ENCODE measurements at regions not wholly inside any gene's neighbourhood (a gene's known extent, or its start where the extent isn't known, plus 50 kb on each side); places are given as distances from the start of the nearest gene placed in this dataset.
"Not testable (repeated sequence)": the region's sequence is repeated elsewhere in the genome, so short reads cannot be mapped to it uniquely, and the experiment has no call there.

DNA sequence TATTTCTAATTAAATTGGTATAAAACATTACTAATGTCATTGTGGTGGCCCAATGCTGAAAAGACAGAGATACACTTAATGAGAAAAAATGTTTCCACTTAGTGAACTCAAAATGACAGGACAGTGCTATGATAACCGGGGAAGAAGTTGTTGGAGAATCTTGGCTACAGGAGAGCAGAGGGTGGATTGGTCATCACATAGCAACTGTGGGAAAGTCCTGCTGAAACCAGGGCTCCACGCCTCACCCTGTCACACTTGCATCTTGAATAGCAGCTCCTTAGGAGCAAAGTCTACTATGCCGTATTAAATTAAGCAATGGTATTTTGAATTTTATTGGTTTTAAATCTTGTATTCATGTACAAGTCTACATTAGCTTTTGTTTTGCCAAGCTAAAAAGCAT is 225.5 kb downstream of the KLF6 start:
- TF ChIP-seq Cebpa-rat (IDR thresholded peaks at IDR 0.05): no peak

DNA sequence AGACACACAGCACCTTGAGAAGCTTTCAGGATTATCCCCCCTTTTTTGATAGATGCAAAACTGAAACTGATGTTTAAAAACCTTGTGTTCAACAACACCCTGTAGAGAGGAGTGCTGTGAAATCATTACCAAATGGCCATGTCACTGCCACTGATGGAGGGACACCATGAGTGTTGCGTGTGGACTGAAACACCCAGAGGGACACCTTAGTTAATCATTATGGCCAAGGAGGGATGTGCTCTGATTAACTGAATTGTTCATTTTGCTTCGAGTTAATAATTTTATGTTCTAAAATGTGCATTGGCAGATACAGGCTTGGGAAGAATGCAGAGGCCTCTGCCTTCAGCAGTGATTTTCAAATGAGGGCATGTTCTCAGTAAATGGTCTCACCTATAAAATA is 226.0 kb downstream of the KLF6 start:
- H3K4me3 ChIP-seq: no peak overlapping the region
- peaks cover 16% of the 10 kb centered on the region for H3K4me1 ChIP-seq
- H3K36me3 ChIP-seq: no peaks in the 10 kb centered on the region
- no peak overlapping the region for H3K9ac ChIP-seq
- no peak overlapping the region for H3K27ac ChIP-seq
- TF ChIP-seq Cebpa-rat (IDR thresholded peaks at IDR 0.05): no peak
- no peaks in the 10 kb centered on the region; the same call in 1 of the 2 replicates for H3K9me3 ChIP-seq
- no peak overlapping the region for H3K4me2 ChIP-seq
- no peaks in the 10 kb centered on the region for H3K27me3 ChIP-seq
- no peaks in the 10 kb centered on the region for H4K20me1 ChIP-seq

More for the DNA sequence above, 225.5 kb downstream of the KLF6 start:
- H3K4me2 ChIP-seq: no peak overlapping the region
- no peaks in the 10 kb centered on the region for H3K36me3 ChIP-seq
- H3K4me3 ChIP-seq: no peak overlapping the region
- H3K27me3 ChIP-seq: no peaks in the 10 kb centered on the region
- no peaks in the 10 kb centered on the region for H4K20me1 ChIP-seq
- H3K27ac ChIP-seq: no peak overlapping the region
- peaks cover 10% of the 10 kb centered on the region for H3K4me1 ChIP-seq
- H3K9ac ChIP-seq: no peak overlapping the region
- H3K9me3 ChIP-seq: no peaks in the 10 kb centered on the region; the same call in 1 of the 2 replicates

DNA sequence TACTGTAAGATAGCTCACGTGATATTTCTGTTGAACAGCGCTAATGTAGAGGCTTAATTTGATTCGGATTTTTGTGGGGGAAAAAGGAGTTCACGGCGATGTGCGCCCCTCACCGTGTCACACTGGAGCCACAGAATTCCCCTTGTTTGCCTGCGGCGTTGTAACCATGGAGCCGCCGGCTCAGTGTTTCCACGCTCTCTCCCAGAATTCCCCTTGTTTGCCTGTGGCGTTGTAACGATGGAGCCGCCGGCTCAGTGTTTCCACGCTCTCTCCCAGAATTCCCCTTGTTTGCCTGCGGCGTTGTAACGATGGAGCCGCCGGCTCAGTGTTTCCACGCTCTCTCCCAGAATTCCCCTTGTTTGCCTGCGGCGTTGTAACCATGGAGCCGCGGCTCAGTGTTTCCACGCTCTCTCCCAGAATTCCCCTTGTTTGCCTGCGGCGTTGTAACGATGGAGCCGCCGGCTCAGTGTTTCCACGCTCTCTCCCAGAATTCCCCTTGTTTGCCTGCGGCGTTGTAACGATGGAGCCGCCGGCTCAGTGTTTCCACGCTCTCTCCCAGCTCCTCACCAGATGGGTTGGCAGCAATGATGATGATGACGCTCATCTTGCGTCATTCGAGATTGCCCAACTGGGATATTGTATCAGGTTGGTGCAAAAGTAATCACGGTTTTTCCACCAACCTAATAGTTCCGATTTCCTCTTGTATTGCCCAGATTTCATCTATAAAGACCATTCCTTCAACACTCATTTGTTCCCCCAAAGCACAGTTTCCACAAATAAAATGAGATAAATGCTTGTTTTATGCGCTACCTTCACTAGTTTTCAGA is 228.6 kb downstream of the KLF6 start:
- H3K4me3 ChIP-seq, H3K36me3 ChIP-seq, H3K9ac ChIP-seq, H4K20me1 ChIP-seq, H3K27me3 ChIP-seq, H3K9me3 ChIP-seq, H3K27ac ChIP-seq, H3K4me2 ChIP-seq: not testable (repeated sequence)
- H3K4me1 ChIP-seq: peaks cover 40% of the 10 kb centered on the region

DNA sequence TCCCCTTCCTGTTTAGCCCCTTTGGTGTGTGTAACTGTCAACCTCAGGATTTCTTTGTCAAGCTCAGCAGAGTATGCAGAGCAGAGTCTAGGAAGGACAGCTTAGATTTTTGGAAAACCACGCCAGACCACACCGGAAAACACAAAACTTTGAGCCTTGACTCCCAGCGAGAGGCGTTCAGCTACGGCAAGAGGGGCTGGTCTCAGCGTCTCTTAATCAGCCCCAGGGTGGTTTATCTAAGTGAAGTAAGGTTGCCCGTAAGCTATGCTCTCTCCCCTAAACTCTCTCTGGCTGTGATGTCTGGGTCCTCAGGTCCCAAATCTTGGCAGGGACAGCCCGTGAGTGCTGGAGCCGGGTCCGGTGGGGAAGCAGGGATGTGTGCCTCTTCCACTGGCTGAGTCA is 230.9 kb downstream of the KLF6 start:
- H3K4me3 ChIP-seq: peak overlapping the region; percentile 52
- H3K4me2 ChIP-seq: peak overlapping the region; percentile 94
- peak overlapping the region; percentile 68; the same call in 1 of the 2 replicates for H3K9ac ChIP-seq
- peak overlapping the region; percentile 69 for H3K27ac ChIP-seq
- H3K4me1 ChIP-seq: peaks cover 60% of the 10 kb centered on the region
- H3K27me3 ChIP-seq: no peaks in the 10 kb centered on the region
- H3K9me3 ChIP-seq: no peaks in the 10 kb centered on the region; the same call in 1 of the 2 replicates
- no peaks in the 10 kb centered on the region for H3K36me3 ChIP-seq
- no peaks in the 10 kb centered on the region for H4K20me1 ChIP-seq
- TF ChIP-seq Cebpa-rat (IDR thresholded peaks at IDR 0.05): no peak

DNA sequence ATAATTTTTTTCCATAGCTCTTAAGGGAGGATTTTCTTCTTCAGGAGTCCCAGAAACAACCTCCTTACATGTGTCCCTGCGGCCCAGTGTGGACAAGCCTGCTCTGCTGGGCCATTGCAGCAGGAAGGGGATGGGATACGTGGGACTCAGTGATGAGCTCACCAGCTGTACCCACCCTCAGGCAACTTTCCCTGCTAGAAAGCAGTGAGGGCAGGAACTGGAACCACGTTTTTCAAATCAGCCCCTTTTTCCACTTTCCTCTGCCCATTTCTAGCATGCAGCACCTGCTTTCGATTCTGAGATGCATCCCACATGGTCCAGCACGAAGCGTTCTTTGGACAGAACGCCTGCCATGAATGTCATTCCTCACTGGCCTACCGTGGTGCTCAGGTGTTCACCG is 232.7 kb downstream of the KLF6 start:
- peak overlapping the region; percentile 32; the same call in 1 of the 2 replicates for H3K4me3 ChIP-seq
- no peaks in the 10 kb centered on the region for H3K36me3 ChIP-seq
- peaks cover 67% of the 10 kb centered on the region for H3K4me1 ChIP-seq
- peak overlapping the region; percentile 59 for H3K4me2 ChIP-seq
- no peaks in the 10 kb centered on the region for H4K20me1 ChIP-seq
- no peak for TF ChIP-seq Cebpa-rat (IDR thresholded peaks at IDR 0.05)
- H3K9me3 ChIP-seq: peaks cover 16% of the 10 kb centered on the region
- H3K9ac ChIP-seq: no peak overlapping the region
- no peaks in the 10 kb centered on the region for H3K27me3 ChIP-seq
- peak overlapping the region; percentile 48 for H3K27ac ChIP-seq

DNA sequence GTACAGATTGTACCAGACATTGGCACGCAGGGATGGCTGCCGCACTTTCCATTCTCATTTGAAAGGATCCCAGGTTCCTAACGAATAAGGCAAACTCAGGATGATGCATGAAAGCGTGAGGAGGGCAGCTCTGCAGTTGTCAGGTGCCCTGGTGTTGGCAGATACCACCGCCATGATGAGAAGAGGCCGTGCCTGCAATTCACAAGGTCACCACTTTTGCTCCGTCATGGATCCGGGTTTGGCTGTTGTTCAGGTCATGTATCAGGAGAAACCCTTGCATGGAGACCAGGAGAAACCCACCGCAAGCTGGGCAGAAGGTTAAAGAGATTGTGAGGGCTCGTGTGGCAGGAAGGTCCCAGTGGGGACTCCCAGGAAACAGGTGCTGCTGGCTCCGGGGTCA is 233.2 kb downstream of the KLF6 start:
- Histone ChIP-seq H3K4me1 (peaks cover 67% of the 10 kb centered on the region), H4K20me1 (no peaks in the 10 kb centered on the region), H3K36me3 (no peaks in the 10 kb centered on the region), H3K9ac (no peak overlapping the region), H3K4me2 (peak overlapping the region; percentile 59), H3K27me3 (no peaks in the 10 kb centered on the region), H3K4me3 (peak overlapping the region; percentile 32; the same call in 1 of the 2 replicates), H3K9me3 (peaks cover 18% of the 10 kb centered on the region), H3K27ac (peak overlapping the region; percentile 48)
- no peak for TF ChIP-seq Cebpa-rat (IDR thresholded peaks at IDR 0.05)

DNA sequence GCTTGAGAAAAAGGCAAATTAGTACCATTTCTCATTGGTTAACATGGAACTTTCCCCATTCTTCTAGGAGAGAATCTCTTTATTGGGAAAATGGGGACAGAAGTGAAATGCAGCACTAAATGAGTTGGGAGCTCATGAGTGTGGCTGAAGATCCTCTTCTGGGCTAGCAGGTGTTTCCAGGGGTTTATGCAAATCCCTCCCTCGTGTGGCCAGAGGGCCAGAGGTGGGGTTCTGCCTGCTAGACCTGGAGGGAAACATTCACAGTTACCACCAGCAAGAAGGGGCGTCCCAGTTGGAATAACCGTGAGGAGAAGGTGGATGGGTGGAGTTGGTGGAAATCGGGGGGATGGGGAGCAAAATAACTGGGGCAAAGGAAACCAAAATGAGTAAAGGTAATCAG is 235.9 kb downstream of the KLF6 start:
- Histone ChIP-seq H3K4me1 (peaks cover 53% of the 10 kb centered on the region), H3K4me2 (peak overlapping the region; percentile 60), H3K9ac (no peak overlapping the region), H3K27ac (no peak overlapping the region), H3K4me3 (no peak overlapping the region), H3K27me3 (no peaks in the 10 kb centered on the region), H4K20me1 (no peaks in the 10 kb centered on the region), H3K9me3 (peaks cover 32% of the 10 kb centered on the region), H3K36me3 (no peaks in the 10 kb centered on the region)
- no peak for TF ChIP-seq Cebpa-rat (IDR thresholded peaks at IDR 0.05)

DNA sequence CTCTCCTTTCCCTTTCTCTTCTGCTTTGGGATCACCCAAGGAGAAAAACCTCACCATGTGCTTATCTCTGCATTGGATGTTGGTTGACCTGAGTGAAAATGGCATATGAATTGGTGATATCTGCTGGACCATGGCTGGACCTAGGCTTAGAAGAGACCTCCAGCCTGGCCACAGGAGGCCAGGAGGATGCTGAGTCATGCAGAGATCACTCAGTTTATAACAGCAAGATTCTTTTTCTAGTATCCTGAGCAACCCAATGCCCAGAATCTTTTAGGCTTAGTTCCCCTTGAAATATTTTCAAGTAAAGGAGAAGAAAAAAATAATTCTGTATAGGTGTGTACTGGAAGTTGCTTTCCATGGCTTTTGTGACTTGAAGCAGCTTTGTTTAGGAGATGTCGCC is 236.3 kb downstream of the KLF6 start:
- Histone ChIP-seq H3K4me2 (peak overlapping the region; percentile 60), H3K27ac (no peak overlapping the region), H3K36me3 (no peaks in the 10 kb centered on the region), H3K9ac (no peak overlapping the region), H3K9me3 (peaks cover 36% of the 10 kb centered on the region), H3K4me3 (no peak overlapping the region), H3K4me1 (peaks cover 50% of the 10 kb centered on the region), H4K20me1 (no peaks in the 10 kb centered on the region), H3K27me3 (no peaks in the 10 kb centered on the region)
- no peak for TF ChIP-seq Cebpa-rat (IDR thresholded peaks at IDR 0.05)

DNA sequence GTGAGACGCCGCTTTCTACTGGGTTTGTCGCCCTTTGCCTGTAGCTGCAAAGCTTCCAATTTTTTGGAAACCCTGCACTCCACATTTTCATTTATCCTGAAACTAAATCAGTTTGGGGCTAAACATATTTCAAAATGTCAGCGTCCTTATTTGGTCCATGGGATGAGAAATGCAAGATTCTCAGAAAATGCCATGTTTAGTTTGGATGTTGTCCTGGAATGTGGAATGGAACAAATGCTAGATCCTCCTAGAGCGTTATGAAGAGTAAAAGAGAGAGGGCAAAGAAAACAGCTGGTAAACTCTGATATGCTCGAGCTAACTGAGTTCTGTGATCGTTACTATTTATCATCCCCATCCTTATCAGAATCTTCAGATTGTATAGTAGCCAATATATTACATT is 236.9 kb downstream of the KLF6 start:
- H3K4me3 ChIP-seq: no peak overlapping the region
- no peaks in the 10 kb centered on the region for H3K36me3 ChIP-seq
- H3K9me3 ChIP-seq: peaks cover 42% of the 10 kb centered on the region
- no peak overlapping the region for H3K27ac ChIP-seq
- no peaks in the 10 kb centered on the region for H4K20me1 ChIP-seq
- H3K27me3 ChIP-seq: no peaks in the 10 kb centered on the region
- no peak for TF ChIP-seq Cebpa-rat (IDR thresholded peaks at IDR 0.05)
- no peak overlapping the region for H3K9ac ChIP-seq
- no peak overlapping the region for H3K4me2 ChIP-seq
- peaks cover 44% of the 10 kb centered on the region for H3K4me1 ChIP-seq

DNA sequence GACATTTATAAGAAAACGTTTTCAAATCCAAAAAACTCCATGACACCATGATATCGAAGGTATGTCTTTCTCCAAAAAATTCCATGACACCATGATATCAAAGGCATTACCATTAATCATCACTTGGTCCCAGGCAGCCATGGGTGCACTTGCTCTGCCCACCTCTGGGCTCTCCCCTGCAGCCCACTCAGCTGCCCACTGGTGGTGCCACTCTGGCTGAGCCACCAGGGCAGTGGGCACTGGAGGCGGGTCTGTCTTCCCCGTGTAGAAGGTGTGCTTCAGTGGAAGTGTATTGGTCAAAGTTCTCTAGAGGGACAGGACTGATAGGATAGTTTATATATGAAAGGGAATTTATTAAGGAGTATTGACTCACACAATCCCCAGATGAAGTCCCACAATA is 240.4 kb downstream of the KLF6 start:
- Histone ChIP-seq H3K27me3 (no peaks in the 10 kb centered on the region), H3K4me1 (peaks cover 16% of the 10 kb centered on the region), H3K4me2 (no peak overlapping the region), H3K27ac (no peak overlapping the region), H3K36me3 (no peaks in the 10 kb centered on the region), H3K4me3 (no peak overlapping the region), H3K9me3 (peaks cover 46% of the 10 kb centered on the region), H3K9ac (no peak overlapping the region), H4K20me1 (no peaks in the 10 kb centered on the region)
- TF ChIP-seq Cebpa-rat (IDR thresholded peaks at IDR 0.05): no peak
